Keratinocyte (primary cell): ENCODE measurements at regions not wholly inside any gene's neighbourhood (a gene's known extent, or its start where the extent isn't known, plus 50 kb on each side); places are given as distances from the start of the nearest gene placed in this dataset.

Source experiments
- DNase-seq: peaks from one replicate; pipeline ENCODE4 v3.0.0-alpha.2; 2011; ENCODE audit warnings: low read depth, missing footprints, low spot score
- FAIRE-seq: peaks from 2 replicates; lab custom pipeline; 2011; peaks lifted over from hg19 to GRCh38; lab: Jason Lieb, UNC
- H2AFZ ChIP-seq: 2 replicates; pipeline ENCODE4 v1.6.0; 2012; ENCODE audit warnings: low read length, control low read depth, inconsistent platforms; ENCODE audit not compliant: control insufficient read depth
- H3K27ac ChIP-seq: 2 replicates; pipeline ENCODE4 v1.5.1; 2011; ENCODE audit warnings: low read length; ENCODE audit not compliant: control insufficient read depth, insufficient read depth
- H3K27me3 ChIP-seq: 3 replicates; pipeline ENCODE4 v1.6.0; 2011; ENCODE audit warnings: low read length; ENCODE audit not compliant: control insufficient read depth, insufficient read depth; ENCODE audit errors: extremely low read depth
- H3K36me3 ChIP-seq, 2 experiments: 2 replicates in 1 of 2; 3 replicates in 1 of 2; pipeline ENCODE4 v1.5.1; 2011; ENCODE audit warnings: low read length in 2 of 2, mild to moderate bottlenecking in 1 of 2; ENCODE audit not compliant: control insufficient read depth in 2 of 2, insufficient read depth in 2 of 2; ENCODE audit errors: extremely low read depth in 1 of 2
- H3K4me1 ChIP-seq: 3 replicates; pipeline ENCODE4 v1.5.1; 2011; ENCODE audit warnings: low read length; ENCODE audit not compliant: control insufficient read depth, insufficient read depth; ENCODE audit errors: extremely low read depth
- H3K4me2 ChIP-seq: 3 replicates; pipeline ENCODE4 v1.6.0; 2011; ENCODE audit warnings: low read depth, low read length; ENCODE audit not compliant: control insufficient read depth, insufficient read depth; ENCODE audit errors: extremely low read depth
- H3K4me3 ChIP-seq, 3 experiments: fragments of 200-600 bp in 1 of 3; sonication (generic) in 1 of 3; 2 replicates in 2 of 3; 3 replicates in 1 of 3; pipeline ENCODE4 v1.5.1; 2011 to 2016; ENCODE audit warnings: low read length in 3 of 3, mild to moderate bottlenecking in 3 of 3, control low read depth in 2 of 3, inconsistent platforms in 1 of 3, low read depth in 1 of 3, mixed read lengths in 1 of 3, mixed run types in 1 of 3, moderate library complexity in 1 of 3; ENCODE audit not compliant: control insufficient read depth in 2 of 3, insufficient read depth in 2 of 3; ENCODE audit errors: extremely low read depth in 1 of 3
- H3K79me2 ChIP-seq: 2 replicates; pipeline ENCODE4 v1.6.0; 2012; ENCODE audit warnings: low read length; ENCODE audit not compliant: control insufficient read depth, insufficient read depth
- H3K9ac ChIP-seq: 3 replicates; pipeline ENCODE4 v1.6.0; 2011; ENCODE audit warnings: low read length; ENCODE audit not compliant: control insufficient read depth, insufficient read depth; ENCODE audit errors: extremely low read depth
- H3K9me1 ChIP-seq: 3 replicates; pipeline ENCODE4 v1.6.0; 2011; ENCODE audit warnings: low read length; ENCODE audit not compliant: control insufficient read depth, insufficient read depth; ENCODE audit errors: extremely low read depth
- H3K9me3 ChIP-seq: 2 replicates; pipeline ENCODE4 v1.5.1; 2012; ENCODE audit warnings: low read depth, low read length; ENCODE audit not compliant: control insufficient read depth
- H4K20me1 ChIP-seq: 3 replicates; pipeline ENCODE4 v1.6.0; 2011; ENCODE audit warnings: low read length; ENCODE audit not compliant: control insufficient read depth, insufficient read depth; ENCODE audit errors: extremely low read depth
- EZH2 ChIP-seq: IDR thresholded peaks from one replicate; pipeline ENCODE4 v1.6.1; 2012; ENCODE audit warnings: inconsistent platforms, mild to moderate bottlenecking, low read length, moderate library complexity
- dilution Hi-C: fragments of 300-500 bp; cut with MboI; formaldehyde crosslinking; loops from one replicate; pipeline ENCODE4 v1.7.0; 2020; ENCODE audit warnings: low sequenced_read_pairs; ENCODE audit not compliant: extremely low pct_ligation_motif_present
- TF ChIP-seq, protein P1 (sequence below), 3 experiments: IDR thresholded peaks in 1 of 3; conservative IDR thresholded peaks in 1 of 3; optimal IDR thresholded peaks in 1 of 3; 2 replicates in 2 of 3; 3 replicates in 1 of 3; pipeline versions ENCODE3 to v1.5.1; 2011; ENCODE audit warnings: low read length in 3 of 3, mild to moderate bottlenecking in 3 of 3, moderate library complexity in 2 of 3, control low read depth in 1 of 3, inconsistent platforms in 1 of 3; ENCODE audit not compliant: insufficient read depth in 2 of 3; ENCODE audit errors: extremely low read depth in 1 of 3

DNA sequence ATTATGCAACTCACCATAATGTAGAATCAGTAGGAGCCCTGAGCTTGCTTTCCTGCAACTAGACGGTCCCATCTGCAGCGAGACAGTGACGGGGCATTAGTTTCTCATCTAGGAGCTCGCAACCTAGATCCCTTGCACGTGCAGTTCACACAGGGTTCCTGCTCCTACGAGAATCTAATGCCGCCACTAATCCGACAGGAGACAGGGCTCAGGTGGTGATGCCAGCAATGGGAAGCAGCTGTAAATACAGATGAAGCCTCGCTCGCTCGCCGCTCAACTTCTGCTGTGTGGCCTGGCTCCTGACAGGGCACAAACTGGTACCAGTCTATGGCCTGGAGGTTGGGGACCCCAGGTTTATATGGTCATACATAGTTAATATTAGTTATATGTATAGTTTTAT lies 394.5 kb downstream of the NPIPA8 start:
- Histone ChIP-seq H4K20me1 (no peaks in the 10 kb centered on the region), H3K27ac (no peak overlapping the region), H3K27me3 (no peaks in the 10 kb centered on the region), H2AFZ (no peak overlapping the region), H3K9me1 (no peaks in the 10 kb centered on the region), H3K4me1 (no peaks in the 10 kb centered on the region), H3K4me2 (no peak overlapping the region), H3K79me2 (no peaks in the 10 kb centered on the region), H3K9ac (no peak overlapping the region), H3K9me3 (no peaks in the 10 kb centered on the region), H3K4me3 (no peak overlapping the region), H3K36me3 (no peaks in the 10 kb centered on the region)
- no peak for FAIRE-seq
- no peak for DNase-seq
- no peak for TF ChIP-seq EZH2
- TF ChIP-seq, protein P1, sequence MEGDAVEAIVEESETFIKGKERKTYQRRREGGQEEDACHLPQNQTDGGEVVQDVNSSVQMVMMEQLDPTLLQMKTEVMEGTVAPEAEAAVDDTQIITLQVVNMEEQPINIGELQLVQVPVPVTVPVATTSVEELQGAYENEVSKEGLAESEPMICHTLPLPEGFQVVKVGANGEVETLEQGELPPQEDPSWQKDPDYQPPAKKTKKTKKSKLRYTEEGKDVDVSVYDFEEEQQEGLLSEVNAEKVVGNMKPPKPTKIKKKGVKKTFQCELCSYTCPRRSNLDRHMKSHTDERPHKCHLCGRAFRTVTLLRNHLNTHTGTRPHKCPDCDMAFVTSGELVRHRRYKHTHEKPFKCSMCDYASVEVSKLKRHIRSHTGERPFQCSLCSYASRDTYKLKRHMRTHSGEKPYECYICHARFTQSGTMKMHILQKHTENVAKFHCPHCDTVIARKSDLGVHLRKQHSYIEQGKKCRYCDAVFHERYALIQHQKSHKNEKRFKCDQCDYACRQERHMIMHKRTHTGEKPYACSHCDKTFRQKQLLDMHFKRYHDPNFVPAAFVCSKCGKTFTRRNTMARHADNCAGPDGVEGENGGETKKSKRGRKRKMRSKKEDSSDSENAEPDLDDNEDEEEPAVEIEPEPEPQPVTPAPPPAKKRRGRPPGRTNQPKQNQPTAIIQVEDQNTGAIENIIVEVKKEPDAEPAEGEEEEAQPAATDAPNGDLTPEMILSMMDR (optimal IDR thresholded peaks at IDR 0.05 in 1 of 3, IDR thresholded peaks at IDR 0.05 in 1 of 3, conservative IDR thresholded peaks at IDR 0.05 in 1 of 3; ENCODE audit: extremely low read depth in 1 of 3, insufficient read depth in 2 of 3, low read length in 3 of 3), result no peak
- dilution Hi-C loops, result no loop called here

DNA sequence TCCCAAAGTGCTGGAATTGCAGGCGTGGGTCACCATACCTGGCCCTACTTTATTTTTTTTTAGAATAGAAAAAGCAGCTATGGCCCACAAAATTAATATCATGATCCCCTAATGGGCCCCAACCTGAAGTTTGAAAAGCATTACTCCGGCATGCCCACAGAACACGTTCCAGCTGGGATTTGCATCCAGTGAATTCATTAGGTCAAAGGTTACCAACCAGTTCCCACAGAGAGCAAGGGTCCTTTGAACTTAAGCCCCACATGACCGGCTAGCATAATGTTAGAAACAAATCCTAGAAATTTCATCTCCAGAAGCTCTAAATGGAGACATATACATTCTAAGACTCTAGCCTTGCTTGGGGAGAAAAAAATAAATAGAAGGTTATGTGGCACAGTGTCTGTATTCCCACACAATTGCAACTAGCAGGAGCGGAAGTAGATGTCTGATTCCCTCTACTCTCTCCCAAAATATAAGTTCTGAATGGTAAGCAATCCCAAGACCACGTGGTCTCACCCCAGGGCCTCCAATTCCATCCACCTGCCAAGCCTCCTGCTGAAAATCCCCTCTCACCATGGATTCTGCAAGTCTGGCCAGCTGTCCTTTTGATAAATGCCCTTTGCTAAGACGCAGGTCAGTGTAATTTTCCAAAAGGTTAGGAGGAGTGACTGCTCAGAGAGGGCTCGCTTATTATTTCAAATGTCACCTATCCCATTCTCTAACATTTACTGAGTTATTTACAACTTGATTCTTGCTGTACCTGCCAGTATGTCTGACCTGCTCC lies 395.8 kb downstream of the NPIPA8 start:
- dilution Hi-C loops, result no loop called here
- H3K79me2 ChIP-seq, result no peaks in the 10 kb centered on the region
- no peaks in the 10 kb centered on the region for H3K9me3 ChIP-seq
- H3K9me1 ChIP-seq, result no peaks in the 10 kb centered on the region
- H3K27me3 ChIP-seq, result no peaks in the 10 kb centered on the region
- no peaks in the 10 kb centered on the region for H3K4me1 ChIP-seq
- H3K27ac ChIP-seq, result no peak overlapping the region
- no peak for DNase-seq
- no peak for FAIRE-seq
- H3K36me3 ChIP-seq, result no peaks in the 10 kb centered on the region
- no peaks in the 10 kb centered on the region for H4K20me1 ChIP-seq
- H3K4me3 ChIP-seq, result no peak overlapping the region
- H3K9ac ChIP-seq, result no peak overlapping the region
- TF ChIP-seq, protein P1 (optimal IDR thresholded peaks at IDR 0.05 in 1 of 3, IDR thresholded peaks at IDR 0.05 in 1 of 3, conservative IDR thresholded peaks at IDR 0.05 in 1 of 3; ENCODE audit: extremely low read depth in 1 of 3, insufficient read depth in 2 of 3, low read length in 3 of 3), result no peak
- TF ChIP-seq EZH2, result no peak
- H3K4me2 ChIP-seq, result no peak overlapping the region
- no peak overlapping the region for H2AFZ ChIP-seq
